ENCODE measurements at regions not wholly inside any gene's neighbourhood (a gene's known extent, or its start where the extent isn't known, plus 50 kb on each side); places are given as distances from the start of the nearest gene placed in this dataset.

- no peaks in the 10 kb centered on the region for H3K36me3 ChIP-seq (ENCODE audit: control insufficient read depth in 1 of 2, insufficient read depth in 2 of 2, low read length in 2 of 2)
- CTCF ChIA-PET, result no interaction called here
- H3K4me2 ChIP-seq (ENCODE audit: low read length), result no peak overlapping the region
- H4K20me1 ChIP-seq (ENCODE audit: insufficient read depth), result no peaks in the 10 kb centered on the region
- H3K9ac ChIP-seq (ENCODE audit: low read length), result no peak overlapping the region
- BruUV-seq (replicated peaks), result no TSS peak
- ATAC-seq (no peak), DNase-seq (ENCODE audit: low read depth, low spot score) (no peak)
- no peak overlapping the region for H3K4me3 ChIP-seq (replicated peaks in 1 of 2; ENCODE audit: low read depth in 1 of 2, low read length in 2 of 2)
- H3K9me3 ChIP-seq (ENCODE audit: control insufficient read depth in 1 of 2, insufficient read depth in 1 of 2, low read depth in 1 of 2, low read length in 2 of 2), result no peaks in the 10 kb centered on the region
- RAD21 ChIA-PET (ENCODE audit: low non-redundant PET in 1 of 2, low total read pairs in 2 of 2, uncharacterized antibody in 2 of 2, unreplicated experiment in 2 of 2), result no interaction called here
- intact Hi-C loops (cut with micrococcal nuclease), result no loop called here
- H3K27ac ChIP-seq (ENCODE audit: low read depth, low read length), result no peak overlapping the region
- H3K27me3 ChIP-seq (ENCODE audit: insufficient read depth, low read length), result no peaks in the 10 kb centered on the region
- POLR2A ChIA-PET, result no interaction called here
- H2AFZ ChIP-seq (ENCODE audit: low read depth, low read length, poor library complexity, severe bottlenecking), result no peak overlapping the region
- H3K79me2 ChIP-seq (ENCODE audit: insufficient read depth, low read length), result no peaks in the 10 kb centered on the region
- H3K9me2 ChIP-seq (ENCODE audit: insufficient read depth), result no peaks in the 10 kb centered on the region
- no peaks in the 10 kb centered on the region for H3K4me1 ChIP-seq (ENCODE audit: control insufficient read depth in 1 of 2, insufficient read depth in 2 of 2, low read length in 2 of 2)
- TF ChIP-seq SRF (IDR thresholded peaks at IDR 0.05; ENCODE audit: low read depth) (no peak), CTCF (IDR thresholded peaks at IDR 0.05 in 2 of 3, conservative IDR thresholded peaks at IDR 0.05 in 1 of 3; ENCODE audit: borderline replicate concordance in 1 of 3, insufficient read depth in 1 of 3, low read depth in 2 of 3, low read length in 2 of 3) (no peak), ELF1 (IDR thresholded peaks at IDR 0.05; ENCODE audit: borderline replicate concordance, low read depth) (no peak), RAD21 (IDR thresholded peaks at IDR 0.05; ENCODE audit: low read depth) (no peak), SP1 (IDR thresholded peaks at IDR 0.05; ENCODE audit: low read depth) (no peak), EZH2 (IDR thresholded peaks at IDR 0.05) (no peak), EZH2phosphoT487 (IDR thresholded peaks at IDR 0.05; ENCODE audit: borderline replicate concordance) (no peak), ZFX (IDR thresholded peaks at IDR 0.05) (no peak), MAX (IDR thresholded peaks at IDR 0.05) (no peak), FOSL1 (IDR thresholded peaks at IDR 0.05; ENCODE audit: low read depth) (no peak), CEBPB (IDR thresholded peaks at IDR 0.05; ENCODE audit: low read depth) (no peak)
Observed at GRCh38 chr10:8194050-8194449, 139.6 kb downstream of the GATA3 start.

Data from HCT116 (cell line).